ENCODE measurements at regions not wholly inside any gene's neighbourhood (a gene's known extent, or its start where the extent isn't known, plus 50 kb on each side); places are given as distances from the start of the nearest gene placed in this dataset.
A peak's percentile ranks its signal among the peaks of the same experiment; 100 is the strongest.

DNA sequence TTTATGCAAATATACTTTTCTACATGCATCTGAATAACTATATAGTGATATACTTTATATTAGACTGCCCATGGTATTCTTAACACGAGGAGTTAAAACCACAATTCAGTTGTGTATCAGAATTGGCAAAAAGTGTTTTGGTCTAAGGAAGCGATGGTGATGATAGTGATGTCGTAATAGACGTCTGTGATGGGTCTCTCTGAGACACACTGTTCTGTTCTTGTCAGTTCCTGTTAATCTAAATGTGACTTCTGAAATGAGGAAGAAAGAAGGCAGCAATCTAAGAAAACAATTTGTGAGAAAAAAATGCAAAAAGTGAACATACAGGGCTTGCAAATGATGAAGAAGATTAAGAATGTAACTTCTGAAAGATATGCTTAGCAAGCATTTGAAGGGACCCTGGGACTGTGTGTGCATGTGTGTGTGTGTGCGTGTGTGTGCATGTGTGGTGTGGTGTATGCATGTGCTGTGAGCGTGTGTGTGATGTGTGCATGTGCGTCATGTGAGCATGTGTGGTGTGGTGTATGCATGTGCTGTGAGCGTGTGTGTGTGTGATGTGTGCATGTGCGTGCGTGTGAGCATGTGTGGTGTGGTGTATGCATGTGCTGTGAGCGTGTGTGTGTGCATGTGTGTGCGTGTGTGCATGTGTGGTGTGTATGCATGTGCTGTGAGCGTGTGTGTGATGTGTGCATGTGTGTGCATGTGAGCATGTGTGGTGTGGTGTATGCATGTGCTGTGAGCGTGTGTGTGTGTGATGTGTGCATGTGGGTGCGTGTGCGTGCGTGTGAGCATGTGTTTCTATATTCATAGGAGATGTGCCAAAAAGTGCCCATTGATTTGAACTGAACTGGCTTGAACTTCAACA is 131.8 kb downstream of the IRS2 start:
- FAIRE-seq (peak; percentile 19), DNase-seq (no peak)
- Histone ChIP-seq H3K27me3 (ENCODE audit: control insufficient read depth in 3 of 3, insufficient read depth in 3 of 3, low read length in 3 of 3) (peaks cover 0 to 3% (median 0%) of the 10 kb centered on the region in 3 donors), H3K4me3 (ENCODE audit: low read depth in 1 of 3, low read length in 3 of 3) (no peak overlapping the region), H3K9me3 (ENCODE audit: control insufficient read depth in 2 of 2, insufficient read depth in 1 of 2, low read depth in 1 of 2, low read length in 1 of 2) (no peaks in the 10 kb centered on the region), H3K27ac (ENCODE audit: low read depth in 1 of 3, low read length in 2 of 3) (peak overlapping the region in 1 of 3 donors; percentile 82), H3K4me1 (ENCODE audit: control insufficient read depth in 3 of 3, insufficient read depth in 2 of 3, low read depth in 1 of 3, low read length in 2 of 3) (no peaks in the 10 kb centered on the region), H3K36me3 (ENCODE audit: control insufficient read depth in 3 of 3, insufficient read depth in 2 of 3, low read depth in 1 of 3, low read length in 3 of 3) (no peaks in the 10 kb centered on the region)
- 81 to 92% (median 87%) methylated on average over 17 of the region's 17 CpGs for WGBS, 3 donors

DNA sequence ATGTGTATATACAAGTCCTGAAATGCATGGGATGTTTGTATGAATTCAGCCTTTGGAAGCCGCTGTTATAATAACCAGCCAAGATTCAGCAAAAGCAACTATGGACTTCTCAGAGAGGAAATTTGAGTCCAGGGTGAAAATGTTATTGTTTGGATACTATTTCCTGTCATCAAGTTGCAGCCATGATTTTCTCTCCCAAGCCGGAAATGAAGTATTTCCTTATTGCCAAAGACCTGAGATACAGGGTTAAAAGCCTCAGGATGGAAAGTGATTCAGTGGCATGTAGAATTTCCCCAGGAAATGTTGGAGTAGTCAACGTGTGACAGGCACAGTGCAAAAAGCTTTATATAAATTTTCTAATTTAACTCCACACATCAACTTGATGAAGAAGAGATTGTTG is 133.9 kb downstream of the IRS2 start:
- Histone ChIP-seq H3K4me1 (ENCODE audit: control insufficient read depth in 3 of 3, insufficient read depth in 2 of 3, low read depth in 1 of 3, low read length in 2 of 3) (no peaks in the 10 kb centered on the region), H3K4me3 (ENCODE audit: low read depth in 1 of 3, low read length in 3 of 3) (no peak overlapping the region), H3K27ac (ENCODE audit: low read depth in 1 of 3, low read length in 2 of 3) (no peak overlapping the region), H3K36me3 (ENCODE audit: control insufficient read depth in 3 of 3, insufficient read depth in 2 of 3, low read depth in 1 of 3, low read length in 3 of 3) (no peaks in the 10 kb centered on the region), H3K27me3 (ENCODE audit: control insufficient read depth in 3 of 3, insufficient read depth in 3 of 3, low read length in 3 of 3) (no peaks in the 10 kb centered on the region), H3K9me3 (ENCODE audit: control insufficient read depth in 2 of 2, insufficient read depth in 1 of 2, low read depth in 1 of 2, low read length in 1 of 2) (no peaks in the 10 kb centered on the region)
- no peak for FAIRE-seq
- 37 to 57% (median 49%) methylated on average over 3 of the region's 3 CpGs for WGBS, 3 donors
- peak in 1 of 2 donors; percentile 5 for DNase-seq

DNA sequence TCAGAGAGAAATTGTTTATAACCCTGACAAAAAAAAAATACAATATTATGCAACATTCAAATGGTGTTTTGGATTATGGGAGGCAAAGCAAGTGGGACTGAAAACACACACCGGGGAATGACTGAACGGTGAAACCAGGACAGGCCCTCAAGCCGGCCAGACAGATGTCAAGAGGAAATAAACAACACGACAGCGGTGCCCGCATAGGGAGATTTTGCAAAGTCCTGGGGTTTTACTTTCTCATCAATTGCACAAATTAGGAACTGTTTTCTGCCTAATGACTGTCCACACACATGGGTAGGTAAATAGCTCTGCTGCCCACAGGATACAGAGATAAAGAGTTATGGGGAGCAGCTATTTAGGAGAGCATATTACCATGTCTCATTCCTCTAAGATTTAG is 134.5 kb downstream of the IRS2 start:
- Histone ChIP-seq H3K9me3 (ENCODE audit: control insufficient read depth in 2 of 2, insufficient read depth in 1 of 2, low read depth in 1 of 2, low read length in 1 of 2) (no peaks in the 10 kb centered on the region), H3K36me3 (ENCODE audit: control insufficient read depth in 3 of 3, insufficient read depth in 2 of 3, low read depth in 1 of 3, low read length in 3 of 3) (no peaks in the 10 kb centered on the region), H3K27me3 (ENCODE audit: control insufficient read depth in 3 of 3, insufficient read depth in 3 of 3, low read length in 3 of 3) (no peaks in the 10 kb centered on the region), H3K27ac (ENCODE audit: low read depth in 1 of 3, low read length in 2 of 3) (peak overlapping the region in 1 of 3 donors; percentile 48), H3K4me1 (ENCODE audit: control insufficient read depth in 3 of 3, insufficient read depth in 2 of 3, low read depth in 1 of 3, low read length in 2 of 3) (no peaks in the 10 kb centered on the region), H3K4me3 (ENCODE audit: low read depth in 1 of 3, low read length in 3 of 3) (no peak overlapping the region)
- DNase-seq (no peak), FAIRE-seq (no peak)
- 62 to 87% (median 83%) methylated on average over 6 of the region's 6 CpGs for WGBS, 3 donors

DNA sequence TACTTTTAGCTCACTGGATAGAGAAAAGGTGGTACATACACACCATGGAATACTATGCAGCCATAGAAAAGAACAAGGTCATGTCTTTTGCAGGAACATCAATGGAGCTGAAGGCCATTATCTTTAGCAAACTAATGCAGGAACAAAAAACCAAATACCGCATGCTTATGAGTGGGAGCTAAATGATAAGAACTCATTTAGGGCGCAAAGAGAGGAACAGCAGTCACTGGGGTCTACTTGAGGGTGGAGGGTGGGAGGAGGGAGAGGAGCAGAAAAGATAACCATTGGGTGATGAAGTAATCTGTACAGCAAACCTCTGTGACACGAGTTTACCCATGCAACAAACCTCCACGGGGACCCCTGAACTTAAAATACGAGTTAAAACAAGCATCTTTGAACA is 135.1 kb downstream of the IRS2 start:
- WGBS, 3 donors = 86 to 92% (median 88%) methylated on average over 5 of the region's 5 CpGs
- FAIRE-seq (no peak), DNase-seq (no peak)
- H3K36me3 ChIP-seq (ENCODE audit: control insufficient read depth in 3 of 3, insufficient read depth in 2 of 3, low read depth in 1 of 3, low read length in 3 of 3) = no peaks in the 10 kb centered on the region
- no peaks in the 10 kb centered on the region for H3K4me1 ChIP-seq (ENCODE audit: control insufficient read depth in 3 of 3, insufficient read depth in 2 of 3, low read depth in 1 of 3, low read length in 2 of 3)
- H3K27ac ChIP-seq (ENCODE audit: low read depth in 1 of 3, low read length in 2 of 3) = peak overlapping the region in 1 of 3 donors; percentile 48
- H3K9me3 ChIP-seq (ENCODE audit: control insufficient read depth in 2 of 2, insufficient read depth in 1 of 2, low read depth in 1 of 2, low read length in 1 of 2) = no peaks in the 10 kb centered on the region
- H3K4me3 ChIP-seq (ENCODE audit: low read depth in 1 of 3, low read length in 3 of 3) = no peak overlapping the region
- H3K27me3 ChIP-seq (ENCODE audit: control insufficient read depth in 3 of 3, insufficient read depth in 3 of 3, low read length in 3 of 3) = no peaks in the 10 kb centered on the region

DNA sequence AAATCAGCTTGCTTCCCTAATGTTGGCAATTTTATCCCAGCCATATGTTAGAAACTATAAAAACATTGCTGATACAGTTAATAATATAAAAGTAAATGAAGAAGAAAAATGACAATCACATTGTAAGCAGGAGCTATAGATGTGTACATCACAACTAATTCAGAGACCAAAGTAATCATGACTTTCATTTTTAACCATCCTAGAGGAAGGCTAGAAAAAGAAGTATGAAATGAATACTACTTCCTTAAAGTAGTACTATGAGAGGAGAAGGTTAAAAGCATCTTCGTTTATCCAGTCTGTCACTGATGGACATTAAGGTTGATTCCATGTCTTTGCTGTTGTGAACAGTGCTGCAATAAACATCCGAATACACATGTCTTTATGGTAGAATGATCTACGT is 135.5 kb downstream of the IRS2 start:
- FAIRE-seq (no peak), DNase-seq (no peak)
- H3K9me3 ChIP-seq (ENCODE audit: control insufficient read depth in 2 of 2, insufficient read depth in 1 of 2, low read depth in 1 of 2, low read length in 1 of 2) = no peaks in the 10 kb centered on the region
- H3K27ac ChIP-seq (ENCODE audit: low read depth in 1 of 3, low read length in 2 of 3) = no peak overlapping the region
- WGBS, 3 donors = 84 to 91% (median 88%) methylated on average over 3 of the region's 3 CpGs
- no peaks in the 10 kb centered on the region for H3K36me3 ChIP-seq (ENCODE audit: control insufficient read depth in 3 of 3, insufficient read depth in 2 of 3, low read depth in 1 of 3, low read length in 3 of 3)
- H3K27me3 ChIP-seq (ENCODE audit: control insufficient read depth in 3 of 3, insufficient read depth in 3 of 3, low read length in 3 of 3) = no peaks in the 10 kb centered on the region
- H3K4me3 ChIP-seq (ENCODE audit: low read depth in 1 of 3, low read length in 3 of 3) = no peak overlapping the region
- no peaks in the 10 kb centered on the region for H3K4me1 ChIP-seq (ENCODE audit: control insufficient read depth in 3 of 3, insufficient read depth in 2 of 3, low read depth in 1 of 3, low read length in 2 of 3)

DNA sequence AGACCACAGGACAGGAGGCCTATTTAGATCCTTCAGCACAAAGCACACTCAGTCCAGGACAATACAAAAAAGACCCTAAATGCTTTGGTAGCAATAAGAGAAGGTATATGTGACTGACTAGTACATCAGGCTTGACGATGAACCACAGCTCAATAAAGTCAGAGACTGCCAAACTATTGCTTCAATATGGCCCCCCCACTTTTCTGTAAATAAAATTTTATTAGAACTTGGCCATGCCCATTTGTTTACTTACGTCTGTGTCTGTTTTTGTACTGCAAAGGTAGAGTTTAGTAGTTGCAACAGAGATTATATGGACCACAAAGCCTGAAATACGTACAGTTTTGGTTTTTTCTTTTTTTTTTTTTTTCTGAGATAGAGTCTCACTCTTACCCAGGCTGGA is 136.7 kb downstream of the IRS2 start:
- no peak for FAIRE-seq
- Histone ChIP-seq H3K9me3 (ENCODE audit: control insufficient read depth in 2 of 2, insufficient read depth in 1 of 2, low read depth in 1 of 2, low read length in 1 of 2) (no peaks in the 10 kb centered on the region), H3K27ac (ENCODE audit: low read depth in 1 of 3, low read length in 2 of 3) (no peak overlapping the region), H3K4me3 (ENCODE audit: low read depth in 1 of 3, low read length in 3 of 3) (no peak overlapping the region), H3K4me1 (ENCODE audit: control insufficient read depth in 3 of 3, insufficient read depth in 2 of 3, low read depth in 1 of 3, low read length in 2 of 3) (no peaks in the 10 kb centered on the region), H3K27me3 (ENCODE audit: control insufficient read depth in 3 of 3, insufficient read depth in 3 of 3, low read length in 3 of 3) (no peaks in the 10 kb centered on the region), H3K36me3 (ENCODE audit: control insufficient read depth in 3 of 3, insufficient read depth in 2 of 3, low read depth in 1 of 3, low read length in 3 of 3) (no peaks in the 10 kb centered on the region)
- WGBS, 3 donors = 60 to 70% (median 64%) methylated on average over 3 of the region's 3 CpGs
- no peak for DNase-seq

DNA sequence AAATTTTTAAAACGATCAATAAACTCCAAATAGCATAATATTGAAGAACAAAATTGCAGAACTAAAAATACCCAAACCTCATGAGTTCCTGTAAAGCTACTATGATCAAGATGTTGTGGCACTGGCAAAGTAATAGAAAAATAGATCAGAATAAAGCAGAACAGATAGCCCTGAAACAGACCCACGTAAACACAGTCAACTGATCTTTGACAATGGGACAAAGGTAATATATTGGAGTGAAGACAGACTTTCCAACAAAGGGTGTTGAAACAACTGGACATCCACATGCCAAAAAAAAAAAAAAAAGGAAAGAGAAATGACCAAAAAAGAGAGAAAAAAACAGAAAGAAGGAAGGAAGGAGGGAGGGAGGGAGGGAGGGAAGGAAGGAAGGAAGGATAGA is 138.7 kb downstream of the IRS2 start:
- H3K4me3 ChIP-seq (ENCODE audit: low read depth in 1 of 3, low read length in 3 of 3) = no peak overlapping the region
- FAIRE-seq = no peak
- 82 to 88% (median 87%) methylated on average over 2 of the region's 2 CpGs for WGBS, 3 donors
- no peaks in the 10 kb centered on the region for H3K36me3 ChIP-seq (ENCODE audit: control insufficient read depth in 3 of 3, insufficient read depth in 2 of 3, low read depth in 1 of 3, low read length in 3 of 3)
- no peaks in the 10 kb centered on the region for H3K9me3 ChIP-seq (ENCODE audit: control insufficient read depth in 2 of 2, insufficient read depth in 1 of 2, low read depth in 1 of 2, low read length in 1 of 2)
- no peaks in the 10 kb centered on the region for H3K27me3 ChIP-seq (ENCODE audit: control insufficient read depth in 3 of 3, insufficient read depth in 3 of 3, low read length in 3 of 3)
- H3K27ac ChIP-seq (ENCODE audit: low read depth in 1 of 3, low read length in 2 of 3) = no peak overlapping the region
- no peak for DNase-seq
- no peaks in the 10 kb centered on the region for H3K4me1 ChIP-seq (ENCODE audit: control insufficient read depth in 3 of 3, insufficient read depth in 2 of 3, low read depth in 1 of 3, low read length in 2 of 3)

DNA sequence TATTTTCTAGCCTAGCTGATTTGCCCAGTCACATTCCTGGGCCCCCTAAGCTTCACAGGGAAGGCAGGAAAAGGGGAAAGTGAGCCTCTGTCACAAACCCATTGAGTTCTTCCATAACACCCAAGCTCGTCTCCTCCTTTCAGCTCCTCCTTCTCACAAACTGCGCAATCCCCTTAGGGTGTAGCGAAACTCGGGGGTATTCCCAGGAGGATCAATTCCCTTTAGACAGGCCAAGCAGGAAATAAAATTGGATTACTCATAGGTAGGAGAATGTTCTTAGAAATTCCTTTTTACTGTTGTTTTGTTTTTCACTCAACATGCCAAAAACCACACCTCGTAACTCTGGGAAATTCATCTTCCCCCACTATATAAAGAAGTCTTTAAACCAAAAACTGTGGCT is 139.3 kb downstream of the IRS2 start:
- Histone ChIP-seq H3K4me1 (ENCODE audit: control insufficient read depth in 3 of 3, insufficient read depth in 2 of 3, low read depth in 1 of 3, low read length in 2 of 3) (no peaks in the 10 kb centered on the region), H3K9me3 (ENCODE audit: control insufficient read depth in 2 of 2, insufficient read depth in 1 of 2, low read depth in 1 of 2, low read length in 1 of 2) (no peaks in the 10 kb centered on the region), H3K4me3 (ENCODE audit: low read depth in 1 of 3, low read length in 3 of 3) (no peak overlapping the region), H3K36me3 (ENCODE audit: control insufficient read depth in 3 of 3, insufficient read depth in 2 of 3, low read depth in 1 of 3, low read length in 3 of 3) (no peaks in the 10 kb centered on the region), H3K27me3 (ENCODE audit: control insufficient read depth in 3 of 3, insufficient read depth in 3 of 3, low read length in 3 of 3) (no peaks in the 10 kb centered on the region), H3K27ac (ENCODE audit: low read depth in 1 of 3, low read length in 2 of 3) (no peak overlapping the region)
- WGBS, 3 donors = 88 to 90% (median 89%) methylated on average over 5 of the region's 5 CpGs
- DNase-seq = no peak
- FAIRE-seq = no peak

DNA sequence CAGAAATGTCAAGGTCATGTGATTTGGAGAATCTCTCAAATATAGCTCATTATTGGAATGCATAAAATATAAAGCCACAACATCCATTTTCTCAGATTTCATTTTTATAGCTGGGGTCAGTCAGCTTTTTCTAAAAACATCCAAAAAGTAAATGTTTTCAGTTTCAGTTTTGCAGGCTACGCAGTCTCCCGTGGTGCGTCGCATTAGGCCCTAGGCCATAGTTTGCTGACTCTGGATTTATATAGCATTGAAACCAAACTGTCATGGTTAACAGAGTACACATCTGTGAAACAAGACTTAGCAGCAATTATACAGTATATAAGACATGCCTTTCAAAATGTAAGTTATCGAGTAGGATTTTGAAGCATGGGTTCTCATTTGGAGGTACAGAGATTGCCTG is 140.0 kb downstream of the IRS2 start:
- H3K27me3 ChIP-seq (ENCODE audit: control insufficient read depth in 3 of 3, insufficient read depth in 3 of 3, low read length in 3 of 3) = no peaks in the 10 kb centered on the region
- no peak overlapping the region for H3K27ac ChIP-seq (ENCODE audit: low read depth in 1 of 3, low read length in 2 of 3)
- WGBS, 3 donors = 75 to 92% (median 84%) methylated on average over 5 of the region's 5 CpGs
- FAIRE-seq = no peak
- H3K4me3 ChIP-seq (ENCODE audit: low read depth in 1 of 3, low read length in 3 of 3) = no peak overlapping the region
- no peaks in the 10 kb centered on the region for H3K9me3 ChIP-seq (ENCODE audit: control insufficient read depth in 2 of 2, insufficient read depth in 1 of 2, low read depth in 1 of 2, low read length in 1 of 2)
- no peaks in the 10 kb centered on the region for H3K36me3 ChIP-seq (ENCODE audit: control insufficient read depth in 3 of 3, insufficient read depth in 2 of 3, low read depth in 1 of 3, low read length in 3 of 3)
- no peaks in the 10 kb centered on the region for H3K4me1 ChIP-seq (ENCODE audit: control insufficient read depth in 3 of 3, insufficient read depth in 2 of 3, low read depth in 1 of 3, low read length in 2 of 3)
- DNase-seq = no peak

All from small intestine (tissue), 7 donors.